GM06990 (cell line): ENCODE measurements at regions not wholly inside any gene's neighbourhood (a gene's known extent, or its start where the extent isn't known, plus 50 kb on each side); places are given as distances from the start of the nearest gene placed in this dataset.

Experiments used
- DNase-seq: peaks from one replicate; pipeline ENCODE4 v3.0.0-alpha.2; 2011; ENCODE audit not compliant: insufficient read length; ENCODE audit errors: extremely low read depth
- H3K27me3 ChIP-seq: replicated peaks from 2 replicates; pipeline ENCODE4 v1.6.0; 2011; ENCODE audit warnings: low read length; ENCODE audit not compliant: control insufficient read depth, insufficient read depth
- H3K36me3 ChIP-seq: 2 replicates; pipeline ENCODE4 v1.5.1; 2011; ENCODE audit warnings: low read length; ENCODE audit not compliant: control insufficient read depth, insufficient read depth
- H3K4me3 ChIP-seq: replicated peaks from 2 replicates; pipeline ENCODE4 v1.5.1; 2011; ENCODE audit warnings: low read depth, mild to moderate bottlenecking, control low read depth, low read length
- CTCF ChIP-seq: IDR thresholded peaks from 2 replicates; pipeline ENCODE4 v1.5.1; 2011; ENCODE audit warnings: low read length, control low read depth, mild to moderate bottlenecking, inconsistent platforms; ENCODE audit not compliant: insufficient read depth, poor library complexity, severe bottlenecking

- no peaks in the 10 kb centered on the region for H3K36me3 ChIP-seq
- peaks cover 5% of the 10 kb centered on the region for H3K27me3 ChIP-seq
- DNase-seq = no peak
Measured at GRCh38 chr20:40808936-40809335, 119.9 kb upstream of the MAFB start.

GRCh38 chr20:40809361-40809760 is 120.3 kb upstream of the MAFB start:
- H3K36me3 ChIP-seq = no peaks in the 10 kb centered on the region
- no peak for TF ChIP-seq CTCF
- peaks cover 5% of the 10 kb centered on the region for H3K27me3 ChIP-seq
- DNase-seq = no peak
- H3K4me3 ChIP-seq = no peak overlapping the region

More at GRCh38 chr20:40808936-40809335, 119.9 kb upstream of the MAFB start:
- no peak for TF ChIP-seq CTCF
- no peak overlapping the region for H3K4me3 ChIP-seq

GRCh38 chr20:40810332-40811000 is 121.4 kb upstream of the MAFB start:
- DNase-seq = no peak
- H3K4me3 ChIP-seq = no peak overlapping the region
- H3K27me3 ChIP-seq = peaks cover 5% of the 10 kb centered on the region
- H3K36me3 ChIP-seq = no peaks in the 10 kb centered on the region
- TF ChIP-seq CTCF = no peak

- TF ChIP-seq CTCF = no peak
- H3K27me3 ChIP-seq = peaks cover 5% of the 10 kb centered on the region
- no peak overlapping the region for H3K4me3 ChIP-seq
- H3K36me3 ChIP-seq = no peaks in the 10 kb centered on the region
- DNase-seq = no peak
Measured at GRCh38 chr20:40811004-40811403, 122.0 kb upstream of the MAFB start.

- no peaks in the 10 kb centered on the region for H3K36me3 ChIP-seq
- peak; percentile 26 for TF ChIP-seq CTCF
- no peak overlapping the region for H3K4me3 ChIP-seq
- DNase-seq = no peak
- peaks cover 5% of the 10 kb centered on the region for H3K27me3 ChIP-seq
Measured at GRCh38 chr20:40811660-40812414, 122.8 kb upstream of the MAFB start.
